HepG2 (cell line): ENCODE measurements at regions not wholly inside any gene's neighbourhood (a gene's known extent, or its start where the extent isn't known, plus 50 kb on each side); places are given as distances from the start of the nearest gene placed in this dataset.

Source experiments
- ESRRA ChIP-seq: sonication (generic); formaldehyde crosslinking; IDR thresholded peaks from 2 replicates; pipeline ENCODE4 v1.5.1; 2020; ENCODE audit warnings: mild to moderate bottlenecking, low read depth, missing genetic modification reagents
- FOXP4 ChIP-seq: sonication (generic); formaldehyde crosslinking; IDR thresholded peaks from 2 replicates; pipeline ENCODE4 v1.4.0; 2020; ENCODE audit warnings: missing genetic modification reagents
- HCFC1 ChIP-seq: fragments of 150-350 bp; IDR thresholded peaks from 2 replicates; pipeline ENCODE4 v1.6.1; 2014; ENCODE audit warnings: low read depth, low read length
- KDM4B ChIP-seq: sonication (generic); formaldehyde crosslinking; IDR thresholded peaks from 2 replicates; pipeline ENCODE4 v1.4.0; 2020; ENCODE audit warnings: missing genetic modification reagents
- KLF6 ChIP-seq: IDR thresholded peaks from 2 replicates; pipeline ENCODE4 v1.8.0; 2016; ENCODE audit warnings: missing biosample characterization, missing genetic modification reagents
- REST ChIP-seq, 2 experiments: IDR thresholded peaks; 2 replicates each; pipeline ENCODE4 v1.6.1; 2011 to 2012; ENCODE audit warnings: low read length in 2 of 2, borderline replicate concordance in 1 of 2, low read depth in 1 of 2, mild to moderate bottlenecking in 1 of 2, moderate library complexity in 1 of 2
- ZNF207 ChIP-seq: fragments of 450-650 bp; IDR thresholded peaks from 2 replicates; pipeline ENCODE4 v1.6.1; 2016; ENCODE audit warnings: antibody characterized with exemption, borderline replicate concordance
- ZNF251 ChIP-seq: sonication (generic); formaldehyde crosslinking; IDR thresholded peaks from 2 replicates; pipeline ENCODE4 v1.9.0; 2021; ENCODE audit warnings: mild to moderate bottlenecking, missing genetic modification reagents
- ZNF260 ChIP-seq: sonication (generic); formaldehyde crosslinking; IDR thresholded peaks from 2 replicates; pipeline ENCODE4 v1.4.0; 2020; ENCODE audit warnings: missing genetic modification reagents, low read depth, mild to moderate bottlenecking, borderline replicate concordance
- TF ChIP-seq, protein P1 (sequence below): sonication (generic); formaldehyde crosslinking; IDR thresholded peaks from 2 replicates; pipeline ENCODE4 v1.4.0; 2020; ENCODE audit warnings: missing genetic modification reagents
- TF ChIP-seq, protein P2 (sequence below): IDR thresholded peaks from 2 replicates; pipeline ENCODE4 v1.6.1; 2016
- TF ChIP-seq, protein P3 (sequence below): sonication (generic); formaldehyde crosslinking; IDR thresholded peaks from 2 replicates; pipeline ENCODE4 v1.5.0; 2020; ENCODE audit warnings: mild to moderate bottlenecking, missing genetic modification reagents
- TF ChIP-seq, protein P4 (sequence below): sonication (generic); formaldehyde crosslinking; IDR thresholded peaks from 2 replicates; pipeline ENCODE4 v1.5.0; 2020; ENCODE audit warnings: mild to moderate bottlenecking, missing genetic modification reagents, moderate library complexity

GRCh38 chr2:144026753-144027152, 493.2 kb downstream of the ZEB2 start:
- TF ChIP-seq ZNF260 (CRISPR knock-in tag) (no peak), KDM4B (CRISPR knock-in tag) (no peak), KLF6 (no peak), HCFC1 (no peak), ESRRA (CRISPR knock-in tag) (no peak), ZNF251 (CRISPR knock-in tag) (no peak), REST (IDR thresholded peaks at IDR 0.05; ENCODE audit: borderline replicate concordance in 1 of 2, low read depth in 1 of 2, low read length in 2 of 2) (no peak), FOXP4 (no peak), ZNF207 (no peak)
- TF ChIP-seq, protein P1, sequence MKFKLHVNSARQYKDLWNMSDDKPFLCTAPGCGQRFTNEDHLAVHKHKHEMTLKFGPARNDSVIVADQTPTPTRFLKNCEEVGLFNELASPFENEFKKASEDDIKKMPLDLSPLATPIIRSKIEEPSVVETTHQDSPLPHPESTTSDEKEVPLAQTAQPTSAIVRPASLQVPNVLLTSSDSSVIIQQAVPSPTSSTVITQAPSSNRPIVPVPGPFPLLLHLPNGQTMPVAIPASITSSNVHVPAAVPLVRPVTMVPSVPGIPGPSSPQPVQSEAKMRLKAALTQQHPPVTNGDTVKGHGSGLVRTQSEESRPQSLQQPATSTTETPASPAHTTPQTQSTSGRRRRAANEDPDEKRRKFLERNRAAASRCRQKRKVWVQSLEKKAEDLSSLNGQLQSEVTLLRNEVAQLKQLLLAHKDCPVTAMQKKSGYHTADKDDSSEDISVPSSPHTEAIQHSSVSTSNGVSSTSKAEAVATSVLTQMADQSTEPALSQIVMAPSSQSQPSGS (CRISPR knock-in tag) = no peak
- TF ChIP-seq, protein P2, sequence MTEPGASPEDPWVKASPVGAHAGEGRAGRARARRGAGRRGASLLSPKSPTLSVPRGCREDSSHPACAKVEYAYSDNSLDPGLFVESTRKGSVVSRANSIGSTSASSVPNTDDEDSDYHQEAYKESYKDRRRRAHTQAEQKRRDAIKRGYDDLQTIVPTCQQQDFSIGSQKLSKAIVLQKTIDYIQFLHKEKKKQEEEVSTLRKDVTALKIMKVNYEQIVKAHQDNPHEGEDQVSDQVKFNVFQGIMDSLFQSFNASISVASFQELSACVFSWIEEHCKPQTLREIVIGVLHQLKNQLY (CRISPR knock-in tag) = no peak
- TF ChIP-seq, protein P3, sequence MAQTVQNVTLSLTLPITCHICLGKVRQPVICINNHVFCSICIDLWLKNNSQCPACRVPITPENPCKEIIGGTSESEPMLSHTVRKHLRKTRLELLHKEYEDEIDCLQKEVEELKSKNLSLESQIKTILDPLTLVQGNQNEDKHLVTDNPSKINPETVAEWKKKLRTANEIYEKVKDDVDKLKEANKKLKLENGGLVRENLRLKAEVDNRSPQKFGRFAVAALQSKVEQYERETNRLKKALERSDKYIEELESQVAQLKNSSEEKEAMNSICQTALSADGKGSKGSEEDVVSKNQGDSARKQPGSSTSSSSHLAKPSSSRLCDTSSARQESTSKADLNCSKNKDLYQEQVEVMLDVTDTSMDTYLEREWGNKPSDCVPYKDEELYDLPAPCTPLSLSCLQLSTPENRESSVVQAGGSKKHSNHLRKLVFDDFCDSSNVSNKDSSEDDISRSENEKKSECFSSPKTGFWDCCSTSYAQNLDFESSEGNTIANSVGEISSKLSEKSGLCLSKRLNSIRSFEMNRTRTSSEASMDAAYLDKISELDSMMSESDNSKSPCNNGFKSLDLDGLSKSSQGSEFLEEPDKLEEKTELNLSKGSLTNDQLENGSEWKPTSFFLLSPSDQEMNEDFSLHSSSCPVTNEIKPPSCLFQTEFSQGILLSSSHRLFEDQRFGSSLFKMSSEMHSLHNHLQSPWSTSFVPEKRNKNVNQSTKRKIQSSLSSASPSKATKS (CRISPR knock-in tag) = no peak
- TF ChIP-seq, protein P4, sequence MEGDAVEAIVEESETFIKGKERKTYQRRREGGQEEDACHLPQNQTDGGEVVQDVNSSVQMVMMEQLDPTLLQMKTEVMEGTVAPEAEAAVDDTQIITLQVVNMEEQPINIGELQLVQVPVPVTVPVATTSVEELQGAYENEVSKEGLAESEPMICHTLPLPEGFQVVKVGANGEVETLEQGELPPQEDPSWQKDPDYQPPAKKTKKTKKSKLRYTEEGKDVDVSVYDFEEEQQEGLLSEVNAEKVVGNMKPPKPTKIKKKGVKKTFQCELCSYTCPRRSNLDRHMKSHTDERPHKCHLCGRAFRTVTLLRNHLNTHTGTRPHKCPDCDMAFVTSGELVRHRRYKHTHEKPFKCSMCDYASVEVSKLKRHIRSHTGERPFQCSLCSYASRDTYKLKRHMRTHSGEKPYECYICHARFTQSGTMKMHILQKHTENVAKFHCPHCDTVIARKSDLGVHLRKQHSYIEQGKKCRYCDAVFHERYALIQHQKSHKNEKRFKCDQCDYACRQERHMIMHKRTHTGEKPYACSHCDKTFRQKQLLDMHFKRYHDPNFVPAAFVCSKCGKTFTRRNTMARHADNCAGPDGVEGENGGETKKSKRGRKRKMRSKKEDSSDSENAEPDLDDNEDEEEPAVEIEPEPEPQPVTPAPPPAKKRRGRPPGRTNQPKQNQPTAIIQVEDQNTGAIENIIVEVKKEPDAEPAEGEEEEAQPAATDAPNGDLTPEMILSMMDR (CRISPR knock-in tag) = no peak
